Fibroblast of lung (primary cell): ENCODE measurements at regions not wholly inside any gene's neighbourhood (a gene's known extent, or its start where the extent isn't known, plus 50 kb on each side); places are given as distances from the start of the nearest gene placed in this dataset.

Experiments
- EZH2 ChIP-seq: IDR thresholded peaks from 2 replicates; pipeline ENCODE4 v1.5.1; 2012; ENCODE audit warnings: low read length, control low read depth, mild to moderate bottlenecking; ENCODE audit errors: missing control alignments
- TF ChIP-seq, protein P1 (sequence below), 2 donors: IDR thresholded peaks in 1 of 2; conservative IDR thresholded peaks in 1 of 2; 1 replicate in 1 of 2; 2 replicates in 1 of 2; pipeline ENCODE4 v1.5.1; 2011 to 2012; ENCODE audit warnings: low read length in 2 of 2, control low read depth in 1 of 2, inconsistent platforms in 1 of 2, low read depth in 1 of 2, mild to moderate bottlenecking in 1 of 2

- TF ChIP-seq, protein P1, sequence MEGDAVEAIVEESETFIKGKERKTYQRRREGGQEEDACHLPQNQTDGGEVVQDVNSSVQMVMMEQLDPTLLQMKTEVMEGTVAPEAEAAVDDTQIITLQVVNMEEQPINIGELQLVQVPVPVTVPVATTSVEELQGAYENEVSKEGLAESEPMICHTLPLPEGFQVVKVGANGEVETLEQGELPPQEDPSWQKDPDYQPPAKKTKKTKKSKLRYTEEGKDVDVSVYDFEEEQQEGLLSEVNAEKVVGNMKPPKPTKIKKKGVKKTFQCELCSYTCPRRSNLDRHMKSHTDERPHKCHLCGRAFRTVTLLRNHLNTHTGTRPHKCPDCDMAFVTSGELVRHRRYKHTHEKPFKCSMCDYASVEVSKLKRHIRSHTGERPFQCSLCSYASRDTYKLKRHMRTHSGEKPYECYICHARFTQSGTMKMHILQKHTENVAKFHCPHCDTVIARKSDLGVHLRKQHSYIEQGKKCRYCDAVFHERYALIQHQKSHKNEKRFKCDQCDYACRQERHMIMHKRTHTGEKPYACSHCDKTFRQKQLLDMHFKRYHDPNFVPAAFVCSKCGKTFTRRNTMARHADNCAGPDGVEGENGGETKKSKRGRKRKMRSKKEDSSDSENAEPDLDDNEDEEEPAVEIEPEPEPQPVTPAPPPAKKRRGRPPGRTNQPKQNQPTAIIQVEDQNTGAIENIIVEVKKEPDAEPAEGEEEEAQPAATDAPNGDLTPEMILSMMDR (conservative IDR thresholded peaks at IDR 0.05 in 1 of 2, IDR thresholded peaks at IDR 0.05 in 1 of 2; ENCODE audit: low read depth in 1 of 2, low read length in 2 of 2): no peak
- no peak for TF ChIP-seq EZH2
These were observed 471.4 kb downstream of the LIG4 start for GRCh38 chr13:107743983-107744382.
